ENCODE measurements at regions not wholly inside any gene's neighbourhood (a gene's known extent, or its start where the extent isn't known, plus 50 kb on each side); places are given as distances from the start of the nearest gene placed in this dataset.

GRCh38 chr5:92496545-92496944 is 1084.5 kb downstream of the NR2F1-AS1 start:
- Mint-ChIP-seq H3K9me3 (no peaks in the 10 kb centered on the region), H3K4me1 (no peaks in the 10 kb centered on the region), H3K27me3 (no peaks in the 10 kb centered on the region), H3K27ac (no peak overlapping the region), H3K36me3 (ENCODE audit: low read depth) (no peaks in the 10 kb centered on the region), H3K4me3 (no peak overlapping the region)
- intact Hi-C loops (cut with micrococcal nuclease): no loop called here
- DNase-seq: no peak

GRCh38 chr5:92494508-92494907 is 1086.5 kb downstream of the NR2F1-AS1 start:
- H3K27ac Mint-ChIP-seq: no peak overlapping the region
- DNase-seq: no peak
- intact Hi-C loops (cut with micrococcal nuclease): no loop called here
- H3K36me3 Mint-ChIP-seq (ENCODE audit: low read depth): no peaks in the 10 kb centered on the region
- no peaks in the 10 kb centered on the region for H3K27me3 Mint-ChIP-seq
- no peaks in the 10 kb centered on the region for H3K9me3 Mint-ChIP-seq
- no peak overlapping the region for H3K4me3 Mint-ChIP-seq
- H3K4me1 Mint-ChIP-seq: no peaks in the 10 kb centered on the region

GRCh38 chr5:92492908-92493307 is 1088.1 kb downstream of the NR2F1-AS1 start:
- H3K4me3 Mint-ChIP-seq: no peak overlapping the region
- no peak for DNase-seq
- H3K27me3 Mint-ChIP-seq: no peaks in the 10 kb centered on the region
- intact Hi-C loops (cut with micrococcal nuclease): no loop called here
- no peak overlapping the region for H3K27ac Mint-ChIP-seq
- H3K9me3 Mint-ChIP-seq: no peaks in the 10 kb centered on the region
- no peaks in the 10 kb centered on the region for H3K4me1 Mint-ChIP-seq
- no peaks in the 10 kb centered on the region for H3K36me3 Mint-ChIP-seq (ENCODE audit: low read depth)

- Mint-ChIP-seq H3K27ac (no peak overlapping the region), H3K4me1 (no peaks in the 10 kb centered on the region), H3K27me3 (no peaks in the 10 kb centered on the region), H3K36me3 (ENCODE audit: low read depth) (no peaks in the 10 kb centered on the region), H3K4me3 (no peak overlapping the region), H3K9me3 (no peaks in the 10 kb centered on the region)
- intact Hi-C loops (cut with micrococcal nuclease): no loop called here
- DNase-seq: no peak
These were observed 1096.5 kb downstream of the NR2F1-AS1 start for GRCh38 chr5:92484484-92484883.

GRCh38 chr5:92472981-92473566 is 1090.0 kb upstream of the ARRDC3 start:
- Mint-ChIP-seq H3K27me3 (no peaks in the 10 kb centered on the region), H3K27ac (no peak overlapping the region), H3K4me1 (no peaks in the 10 kb centered on the region), H3K4me3 (no peak overlapping the region), H3K36me3 (ENCODE audit: low read depth) (no peaks in the 10 kb centered on the region), H3K9me3 (no peaks in the 10 kb centered on the region)
- no peak for DNase-seq
- intact Hi-C loops (cut with micrococcal nuclease): no loop called here

- intact Hi-C loops (cut with micrococcal nuclease): no loop called here
- Mint-ChIP-seq H3K4me3 (no peak overlapping the region), H3K36me3 (ENCODE audit: low read depth) (no peaks in the 10 kb centered on the region), H3K4me1 (no peaks in the 10 kb centered on the region), H3K9me3 (no peaks in the 10 kb centered on the region), H3K27me3 (no peaks in the 10 kb centered on the region), H3K27ac (no peak overlapping the region)
- DNase-seq: no peak
These were observed 1088.7 kb upstream of the ARRDC3 start for GRCh38 chr5:92471861-92472260.

GRCh38 chr5:92470770-92471169 is 1087.7 kb upstream of the ARRDC3 start:
- H3K36me3 Mint-ChIP-seq (ENCODE audit: low read depth): no peaks in the 10 kb centered on the region
- H3K9me3 Mint-ChIP-seq: no peaks in the 10 kb centered on the region
- no peak for DNase-seq
- H3K4me3 Mint-ChIP-seq: no peak overlapping the region
- no peak overlapping the region for H3K27ac Mint-ChIP-seq
- H3K4me1 Mint-ChIP-seq: no peaks in the 10 kb centered on the region
- H3K27me3 Mint-ChIP-seq: no peaks in the 10 kb centered on the region
- intact Hi-C loops (cut with micrococcal nuclease): no loop called here

- intact Hi-C loops (cut with micrococcal nuclease): no loop called here
- DNase-seq: no peak
- Mint-ChIP-seq H3K27me3 (no peaks in the 10 kb centered on the region), H3K27ac (no peak overlapping the region), H3K9me3 (no peaks in the 10 kb centered on the region), H3K4me1 (no peaks in the 10 kb centered on the region), H3K36me3 (ENCODE audit: low read depth) (no peaks in the 10 kb centered on the region), H3K4me3 (no peak overlapping the region)
These were observed 1085.2 kb upstream of the ARRDC3 start for GRCh38 chr5:92468295-92468694.

- no peaks in the 10 kb centered on the region for H3K9me3 Mint-ChIP-seq
- H3K4me3 Mint-ChIP-seq: no peak overlapping the region
- intact Hi-C loops (cut with micrococcal nuclease): no loop called here
These were observed 1084.6 kb upstream of the ARRDC3 start for GRCh38 chr5:92467695-92468094.

GRCh38 chr5:92460505-92460904 is 1077.4 kb upstream of the ARRDC3 start:
- Mint-ChIP-seq H3K9me3 (no peaks in the 10 kb centered on the region), H3K27me3 (no peaks in the 10 kb centered on the region), H3K36me3 (ENCODE audit: low read depth) (no peaks in the 10 kb centered on the region), H3K27ac (no peak overlapping the region), H3K4me3 (no peak overlapping the region), H3K4me1 (no peaks in the 10 kb centered on the region)
- intact Hi-C loops (cut with micrococcal nuclease): no loop called here
- DNase-seq: no peak

More at GRCh38 chr5:92467695-92468094, 1084.6 kb upstream of the ARRDC3 start:
- Mint-ChIP-seq H3K4me1 (no peaks in the 10 kb centered on the region), H3K36me3 (ENCODE audit: low read depth) (no peaks in the 10 kb centered on the region), H3K27me3 (no peaks in the 10 kb centered on the region), H3K27ac (no peak overlapping the region)
- DNase-seq: no peak

GRCh38 chr5:92459654-92460053 is 1076.5 kb upstream of the ARRDC3 start:
- Mint-ChIP-seq H3K9me3 (no peaks in the 10 kb centered on the region), H3K36me3 (ENCODE audit: low read depth) (no peaks in the 10 kb centered on the region), H3K27ac (no peak overlapping the region), H3K4me3 (no peak overlapping the region), H3K4me1 (no peaks in the 10 kb centered on the region), H3K27me3 (no peaks in the 10 kb centered on the region)
- DNase-seq: no peak
- intact Hi-C loops (cut with micrococcal nuclease): no loop called here

- no peak overlapping the region for H3K27ac Mint-ChIP-seq
- H3K36me3 Mint-ChIP-seq (ENCODE audit: low read depth): no peaks in the 10 kb centered on the region
- intact Hi-C loops (cut with micrococcal nuclease): no loop called here
- no peaks in the 10 kb centered on the region for H3K27me3 Mint-ChIP-seq
- no peaks in the 10 kb centered on the region for H3K9me3 Mint-ChIP-seq
- no peak for DNase-seq
- no peak overlapping the region for H3K4me3 Mint-ChIP-seq
- H3K4me1 Mint-ChIP-seq: no peaks in the 10 kb centered on the region
These were observed 1071.9 kb upstream of the ARRDC3 start for GRCh38 chr5:92455011-92455410.

- intact Hi-C loops (cut with micrococcal nuclease): no loop called here
- Mint-ChIP-seq H3K9me3 (no peaks in the 10 kb centered on the region), H3K27ac (no peak overlapping the region), H3K4me1 (no peaks in the 10 kb centered on the region), H3K4me3 (no peak overlapping the region), H3K36me3 (ENCODE audit: low read depth) (no peaks in the 10 kb centered on the region), H3K27me3 (no peaks in the 10 kb centered on the region)
- no peak for DNase-seq
These were observed 1061.8 kb upstream of the ARRDC3 start for GRCh38 chr5:92444888-92445287.

- no peak overlapping the region for H3K4me3 Mint-ChIP-seq
These were observed 1052.7 kb upstream of the ARRDC3 start for GRCh38 chr5:92435781-92436180.

GRCh38 chr5:92429646-92430045 is 1046.5 kb upstream of the ARRDC3 start:
- no peaks in the 10 kb centered on the region for H3K27me3 Mint-ChIP-seq
- peaks cover 3% of the 10 kb centered on the region for H3K9me3 Mint-ChIP-seq
- intact Hi-C loops (cut with micrococcal nuclease): no loop called here
- no peaks in the 10 kb centered on the region for H3K36me3 Mint-ChIP-seq (ENCODE audit: low read depth)
- DNase-seq: no peak
- no peaks in the 10 kb centered on the region for H3K4me1 Mint-ChIP-seq
- no peak overlapping the region for H3K4me3 Mint-ChIP-seq
- no peak overlapping the region for H3K27ac Mint-ChIP-seq

More at GRCh38 chr5:92435781-92436180, 1052.7 kb upstream of the ARRDC3 start:
- no peaks in the 10 kb centered on the region for H3K36me3 Mint-ChIP-seq (ENCODE audit: low read depth)
- no peaks in the 10 kb centered on the region for H3K27me3 Mint-ChIP-seq
- no peaks in the 10 kb centered on the region for H3K4me1 Mint-ChIP-seq
- intact Hi-C loops (cut with micrococcal nuclease): no loop called here
- peaks cover 13% of the 10 kb centered on the region for H3K9me3 Mint-ChIP-seq
- no peak for DNase-seq
- no peak overlapping the region for H3K27ac Mint-ChIP-seq

Measured in activated CD4-positive, alpha-beta T cell treated with anti-CD3 and anti-CD28 coated beads, Interleukin-2, amount 10 ng/mL, durations not matched to agents 24 days and 14 days (primary cell).